Hematopoietic multipotent progenitor cell (in vitro differentiated cells): ENCODE measurements at regions not wholly inside any gene's neighbourhood (a gene's known extent, or its start where the extent isn't known, plus 50 kb on each side); places are given as distances from the start of the nearest gene placed in this dataset.
"Not testable (repeated sequence)": the region's sequence is repeated elsewhere in the genome, so short reads cannot be mapped to it uniquely, and the experiment has no call there.

ENCODE experiments used
- DNase-seq, 3 donors: peaks; one replicate each; pipeline ENCODE4 v3.0.0-alpha.2; 2011 to 2015; ENCODE audit warnings: low read depth in 2 of 3, low spot score in 2 of 3

DNA sequence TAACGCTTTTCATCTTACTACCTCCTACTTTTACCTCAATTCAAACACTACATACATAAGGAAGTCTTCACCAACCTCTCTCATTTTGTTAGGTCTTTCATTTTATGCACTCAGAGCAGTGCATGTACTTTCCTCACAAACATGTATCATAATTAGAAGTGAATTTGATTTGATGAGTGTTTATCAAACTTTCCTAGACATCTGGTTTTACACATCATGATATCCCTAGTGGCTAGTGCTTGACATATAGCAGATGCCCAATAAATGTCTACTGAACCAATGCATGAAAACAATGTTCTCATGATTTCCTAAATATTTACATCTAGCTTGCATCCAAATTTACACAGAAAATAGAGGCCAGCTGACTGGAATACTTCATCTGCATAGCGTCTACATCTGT is 323.4 kb upstream of the KIF2B start:
- DNase-seq = no peak

DNA sequence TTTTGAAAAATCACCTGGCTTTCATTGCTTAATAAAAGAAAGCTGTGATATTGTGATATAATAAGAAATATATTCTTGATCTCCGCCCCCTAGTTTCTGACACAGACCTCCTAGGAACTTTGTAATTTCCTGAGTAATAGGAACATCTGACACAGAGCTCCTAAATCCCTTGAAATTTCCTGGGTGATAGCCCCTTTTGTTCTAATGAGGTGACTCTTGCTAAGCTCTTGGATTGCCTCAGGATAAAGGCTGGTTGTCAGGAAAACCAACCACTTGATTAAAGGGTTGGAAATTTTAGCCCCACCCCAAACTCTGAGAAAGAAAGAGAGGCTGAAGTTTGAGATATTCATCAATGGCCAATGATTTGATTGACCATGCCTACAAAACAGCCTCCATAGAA is 326.4 kb upstream of the KIF2B start:
- DNase-seq = no peak

DNA sequence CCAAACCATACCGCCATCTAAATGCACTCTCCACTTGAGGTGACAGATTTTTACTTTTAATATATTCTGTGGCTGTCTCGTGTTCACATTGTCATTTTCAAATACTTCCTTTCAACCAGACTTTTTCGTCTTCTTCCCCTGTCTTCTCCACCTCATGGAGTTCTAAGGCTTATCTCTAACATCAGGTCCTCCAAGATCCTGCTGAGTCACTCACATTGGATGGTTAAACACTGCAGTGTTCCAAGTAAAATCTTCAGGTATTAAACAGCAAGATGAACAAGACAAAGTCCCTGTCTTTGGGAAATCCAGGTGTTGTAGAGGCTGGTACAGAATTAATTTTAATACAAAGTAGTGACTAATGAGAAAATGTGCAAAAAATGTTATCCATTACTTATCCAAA is 330.2 kb upstream of the KIF2B start:
- DNase-seq = no peak

DNA sequence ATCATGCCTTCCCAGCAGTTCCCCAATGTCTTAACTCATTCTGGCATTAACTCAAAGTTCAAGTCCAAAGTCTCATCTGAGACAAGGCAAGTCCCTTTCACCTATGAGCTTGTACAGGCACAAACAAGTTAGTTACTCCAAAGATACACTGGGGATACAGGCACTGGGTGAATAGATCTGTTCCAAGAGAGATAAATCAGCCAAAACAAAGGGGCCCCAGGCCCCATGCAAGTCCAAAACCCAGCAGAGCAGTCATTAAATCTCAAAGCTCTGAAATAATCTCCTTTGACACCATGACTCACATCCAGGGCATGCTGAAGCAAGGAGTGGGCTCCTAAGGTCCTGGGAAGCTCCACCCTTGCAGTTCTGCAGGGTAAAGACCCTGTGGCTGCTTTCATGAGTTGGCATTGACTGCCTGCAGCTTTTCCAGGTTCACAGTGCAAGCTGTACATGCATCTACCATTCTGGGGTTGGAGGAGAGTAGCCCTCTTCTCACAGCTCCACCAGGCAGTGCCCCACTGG is 332.2 kb upstream of the KIF2B start:
- DNase-seq = no peak

DNA sequence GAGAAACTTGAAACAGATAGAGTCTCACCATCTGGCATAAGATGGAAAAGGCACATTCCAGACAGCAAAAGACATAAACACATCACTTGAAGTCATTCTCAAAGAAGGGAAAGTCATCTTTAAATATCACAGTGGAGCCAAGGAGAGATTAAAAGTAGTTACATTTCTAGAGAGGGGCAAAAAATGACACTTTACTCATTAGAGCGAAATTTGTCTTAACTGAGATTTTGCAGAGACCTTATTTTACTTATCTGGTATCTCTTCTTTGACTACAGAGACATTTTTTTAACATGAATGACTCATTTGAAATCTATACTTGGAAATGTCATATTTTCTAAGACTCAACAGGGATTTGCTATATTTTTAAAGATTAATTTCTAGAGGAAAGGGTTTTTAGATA is 339.0 kb upstream of the KIF2B start:
- no peak for DNase-seq

DNA sequence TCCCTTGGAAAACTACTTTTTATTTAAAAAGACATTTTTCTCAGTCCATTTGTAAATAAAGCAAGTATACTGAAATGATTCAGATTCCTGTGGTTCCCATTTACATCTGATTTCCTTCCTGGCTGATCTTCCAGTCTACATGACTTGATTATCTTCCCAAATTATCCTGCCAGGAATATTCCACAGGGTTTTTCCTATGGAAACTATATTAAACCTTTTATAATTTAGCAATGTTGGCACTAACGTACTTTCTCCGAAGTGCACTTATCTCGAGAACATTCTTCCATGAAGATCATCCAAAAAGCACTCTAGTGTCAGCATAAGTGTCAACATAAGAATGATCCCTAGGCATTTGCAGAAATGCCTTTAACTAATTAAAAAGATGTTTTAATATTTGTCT is 347.7 kb upstream of the KIF2B start:
- no peak for DNase-seq

DNA sequence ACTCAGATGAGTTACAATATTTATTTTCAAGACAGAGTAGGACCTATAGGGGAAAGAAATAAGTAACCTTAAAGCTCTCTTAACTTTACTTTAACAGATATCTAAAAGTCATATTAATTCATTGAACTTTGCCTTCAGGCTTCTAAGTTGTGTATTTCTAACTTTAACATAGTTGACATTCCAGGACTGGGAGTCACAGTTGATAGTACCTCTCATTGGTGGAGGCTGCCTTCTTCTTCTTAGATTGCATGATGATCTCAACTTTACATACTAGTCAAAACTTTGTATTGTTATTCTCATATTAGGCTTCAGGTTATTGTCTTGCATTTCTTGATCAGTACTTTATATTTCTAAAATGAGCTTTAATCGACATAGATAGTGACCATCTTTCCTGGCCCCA is 350.1 kb upstream of the KIF2B start:
- DNase-seq = no peak

DNA sequence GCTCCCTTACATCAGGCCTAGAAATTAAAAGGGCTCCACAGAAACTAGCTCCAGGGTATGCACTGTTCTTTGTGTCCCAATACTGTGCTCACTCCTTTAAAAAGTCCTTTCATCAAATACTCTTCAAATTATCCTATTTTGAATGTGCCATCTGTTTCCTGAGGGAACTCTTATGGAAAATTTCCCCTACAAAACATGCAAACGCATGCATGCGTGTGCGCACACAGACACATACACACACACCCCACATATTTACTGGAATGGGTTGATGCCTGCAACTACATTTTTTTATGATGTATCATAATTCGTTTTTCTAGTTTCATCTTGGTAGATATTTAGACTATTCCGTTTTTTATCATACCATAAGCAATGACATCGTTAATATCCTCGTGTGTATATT is 351.2 kb upstream of the KIF2B start:
- no peak for DNase-seq

DNA sequence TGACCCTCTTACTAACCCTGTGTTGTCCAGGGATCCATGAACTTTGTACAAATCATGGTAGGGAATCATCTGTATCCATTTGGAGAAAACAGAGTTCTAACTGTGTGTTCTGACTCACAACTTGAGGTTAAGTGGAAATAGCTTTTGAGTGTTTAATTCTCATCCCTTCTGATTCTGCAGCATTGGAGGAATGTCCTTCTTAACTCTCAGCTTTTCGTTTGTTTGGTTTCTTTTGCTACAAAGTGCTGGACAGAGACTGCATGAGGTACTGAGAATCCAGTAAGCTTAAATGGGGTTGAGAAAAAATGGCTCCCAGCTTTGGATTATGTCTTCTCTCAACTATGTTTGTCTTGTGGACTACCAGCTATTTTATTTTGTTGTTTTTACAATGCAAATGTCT is 352.1 kb upstream of the KIF2B start:
- DNase-seq = no peak

DNA sequence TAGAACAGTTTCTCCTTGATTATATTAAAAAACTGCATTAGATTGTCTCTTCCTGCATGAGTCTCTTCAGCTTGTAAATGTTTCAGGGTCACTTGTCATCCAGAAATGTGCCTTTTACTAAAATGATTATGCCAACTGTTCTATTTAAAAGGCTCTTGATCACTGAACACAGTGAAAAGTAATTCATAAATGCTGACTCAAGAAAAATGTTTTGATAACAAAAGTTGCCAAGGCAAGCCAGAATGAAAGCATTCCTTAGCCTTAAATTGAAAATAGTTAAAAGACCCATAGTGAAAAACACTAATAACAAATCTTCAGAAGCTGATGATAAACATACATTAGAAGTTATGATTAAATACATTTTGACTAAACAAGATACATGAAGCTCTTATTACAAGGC is 356.0 kb upstream of the KIF2B start:
- no peak for DNase-seq

DNA sequence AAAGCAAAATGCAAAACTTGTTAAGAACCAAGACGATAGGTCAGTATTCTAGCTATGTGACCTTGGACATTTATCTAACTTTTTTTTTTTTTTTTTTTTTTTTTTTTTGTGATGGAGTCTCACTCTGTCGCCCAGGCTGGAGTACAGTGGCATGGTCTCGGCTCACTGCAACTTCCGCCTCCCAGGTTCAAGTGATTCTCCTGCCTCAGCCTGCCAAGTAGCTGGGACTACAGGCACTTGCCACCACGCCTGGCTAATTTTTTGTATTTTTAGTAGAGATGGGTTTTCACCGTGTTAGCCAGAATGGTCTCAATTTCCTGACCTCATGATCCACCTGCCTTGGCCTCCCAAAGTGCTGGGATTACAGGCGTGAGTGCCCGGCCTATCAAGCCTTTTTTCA is 358.3 kb upstream of the KIF2B start:
- DNase-seq = not testable (repeated sequence)

DNA sequence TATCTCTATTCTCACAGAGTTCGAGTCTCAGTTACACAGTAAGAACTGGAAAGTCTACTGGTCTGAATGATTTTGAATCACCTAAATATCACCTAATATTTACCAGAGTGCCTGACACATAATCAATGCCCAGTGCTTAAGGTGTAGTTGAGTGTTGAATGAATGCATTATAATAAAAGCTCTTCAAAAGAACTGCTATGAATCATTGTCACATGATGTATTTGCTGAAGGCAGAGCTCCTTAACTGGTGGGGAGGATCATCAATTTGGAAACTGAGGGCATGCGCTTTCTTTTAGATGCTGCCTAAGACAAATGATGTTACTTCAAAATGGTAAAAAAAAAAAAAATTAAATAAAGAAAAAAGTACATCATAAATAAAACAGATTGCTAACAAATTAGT is 359.4 kb upstream of the KIF2B start:
- DNase-seq = no peak

DNA sequence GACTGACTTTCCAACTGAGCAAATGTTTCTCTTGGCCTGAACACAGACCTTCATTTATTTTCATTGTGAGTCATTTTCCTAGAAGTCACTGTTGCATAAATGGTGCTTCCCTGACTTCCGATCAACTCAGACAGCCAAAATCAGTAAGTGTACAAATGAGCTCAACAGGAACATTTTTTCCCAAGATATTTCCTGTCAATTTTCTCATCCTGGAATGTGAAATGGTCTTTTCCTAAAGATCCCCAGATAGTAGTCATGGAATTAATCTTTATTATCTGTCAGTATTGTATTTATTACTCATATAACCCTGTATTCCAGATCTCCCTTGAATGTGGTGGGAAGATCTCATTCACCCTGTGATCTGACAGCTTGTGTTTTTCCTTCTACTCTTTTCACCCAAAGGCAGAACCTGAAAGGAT is 360.3 kb upstream of the KIF2B start:
- no peak for DNase-seq

DNA sequence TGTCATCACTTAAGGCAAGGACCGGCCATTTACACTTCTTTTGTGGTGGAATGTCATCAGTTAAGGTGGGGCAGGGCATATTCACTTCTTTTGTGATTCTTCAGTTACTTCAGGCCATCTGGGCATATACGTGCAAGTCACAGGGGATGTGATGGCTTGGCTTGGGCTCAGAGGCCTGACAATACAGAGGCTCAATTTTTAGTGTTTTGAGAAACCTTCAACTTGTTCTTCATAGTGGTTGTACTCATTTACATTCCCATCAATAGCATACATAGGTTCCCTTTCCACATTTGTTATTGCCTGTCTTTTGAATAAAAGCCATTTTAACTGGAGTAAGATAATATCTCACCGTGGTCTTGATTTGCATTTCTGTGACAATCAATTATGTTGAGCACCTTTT is 366.8 kb upstream of the KIF2B start:
- DNase-seq = not testable (repeated sequence)

DNA sequence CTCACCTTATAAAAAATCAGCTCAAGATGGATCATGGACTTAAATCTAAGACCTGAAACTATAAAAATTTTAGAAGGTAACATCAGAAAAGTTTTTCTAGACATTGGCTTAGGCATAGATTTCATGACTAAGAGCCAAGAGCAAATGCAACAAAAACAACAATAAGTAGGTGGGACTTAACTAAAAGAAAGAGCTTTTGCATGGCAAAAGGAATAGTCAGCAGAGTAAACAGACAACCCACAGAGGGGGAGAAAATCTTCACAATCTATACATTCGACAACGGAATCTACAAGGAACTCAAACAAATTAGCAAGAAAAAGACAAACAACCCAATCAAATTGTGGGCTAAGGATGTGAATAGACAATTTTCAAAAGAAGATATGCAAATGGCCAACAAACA is 368.4 kb upstream of the KIF2B start:
- no peak for DNase-seq

DNA sequence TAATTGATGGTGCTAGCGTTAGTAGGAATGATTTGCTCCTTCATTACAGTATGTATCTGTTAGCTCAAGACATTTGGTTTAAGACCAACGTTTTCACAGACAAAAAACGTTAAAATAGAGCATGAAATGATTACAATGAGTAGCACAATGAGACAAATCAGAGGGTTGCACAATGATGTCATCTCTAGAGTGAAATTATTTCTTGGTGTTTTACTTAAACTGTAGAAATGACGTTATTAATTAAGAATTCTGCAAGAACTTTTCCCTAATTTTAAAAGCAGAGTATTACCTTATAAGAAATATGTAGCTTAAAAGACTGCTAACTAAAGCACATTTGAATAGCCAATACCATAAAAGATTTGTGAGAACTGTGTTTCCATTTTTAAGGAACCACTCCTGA is 373.4 kb upstream of the KIF2B start:
- DNase-seq = no peak

DNA sequence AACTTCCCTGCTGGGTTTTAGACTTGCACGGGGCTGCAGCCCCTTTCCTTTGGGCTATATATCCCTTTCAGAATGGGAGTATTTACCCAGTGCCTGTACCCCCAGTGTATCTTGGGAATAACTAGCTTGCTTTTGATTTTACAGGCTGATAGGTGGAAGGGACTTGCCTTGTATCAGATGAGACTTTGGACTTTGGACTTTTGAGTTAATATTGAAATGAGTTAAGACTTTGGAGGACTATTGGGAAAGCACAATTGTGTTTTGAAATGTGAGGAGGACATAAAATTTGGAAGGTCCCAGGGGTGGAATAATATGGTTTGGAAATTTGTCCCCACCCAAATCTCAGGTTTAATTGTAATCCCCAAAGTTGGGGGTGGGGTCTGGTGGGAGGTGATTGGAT is 393.8 kb upstream of the KIF2B start:
- no peak for DNase-seq

DNA sequence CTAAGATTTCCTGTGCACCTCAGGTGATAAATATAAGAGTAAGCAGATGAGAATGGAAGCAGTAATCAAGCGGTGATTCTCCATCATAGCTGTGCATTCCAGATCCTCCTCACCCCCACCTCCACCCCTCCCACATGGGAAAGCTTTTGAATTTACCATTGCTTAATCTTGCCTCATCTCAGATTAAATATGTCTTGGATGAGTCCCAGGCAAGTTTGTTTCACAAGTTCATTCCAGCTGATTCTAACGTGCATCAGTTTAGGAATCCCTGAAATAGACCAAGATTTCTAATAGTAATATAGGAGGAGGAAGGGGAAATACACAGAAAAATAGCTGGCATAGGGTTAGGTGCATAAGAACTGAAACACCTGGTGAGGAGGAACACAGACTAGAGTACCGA is 396.2 kb upstream of the KIF2B start:
- DNase-seq = no peak

DNA sequence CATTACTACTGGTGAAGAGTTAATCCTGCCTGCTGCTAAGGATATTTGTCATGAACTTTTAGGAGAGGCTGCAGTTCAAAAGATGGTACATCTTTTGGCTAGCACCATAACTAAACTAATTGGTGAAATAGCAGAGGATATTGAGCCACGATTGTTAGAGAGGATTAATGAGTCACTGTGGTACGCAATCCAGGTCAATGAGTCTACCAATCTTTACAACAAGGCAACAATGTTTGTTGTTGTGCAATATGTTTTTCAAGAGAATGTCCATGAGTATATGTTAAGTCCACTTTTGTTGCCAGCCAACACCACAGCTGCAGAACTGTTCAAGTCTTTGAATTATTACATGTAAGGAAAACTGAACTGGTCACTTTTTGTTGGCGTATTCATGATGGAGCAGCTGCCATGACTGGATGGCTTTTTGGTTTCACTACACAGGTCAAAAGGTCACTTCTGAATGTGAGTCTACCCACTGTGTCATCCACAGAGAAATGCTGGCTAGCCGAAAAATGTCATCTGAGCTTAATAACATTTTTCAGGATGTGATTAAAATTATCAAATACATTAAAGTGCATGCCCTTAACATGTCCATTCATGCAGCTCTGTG is 402.6 kb upstream of the KIF2B start:
- no peak for DNase-seq

DNA sequence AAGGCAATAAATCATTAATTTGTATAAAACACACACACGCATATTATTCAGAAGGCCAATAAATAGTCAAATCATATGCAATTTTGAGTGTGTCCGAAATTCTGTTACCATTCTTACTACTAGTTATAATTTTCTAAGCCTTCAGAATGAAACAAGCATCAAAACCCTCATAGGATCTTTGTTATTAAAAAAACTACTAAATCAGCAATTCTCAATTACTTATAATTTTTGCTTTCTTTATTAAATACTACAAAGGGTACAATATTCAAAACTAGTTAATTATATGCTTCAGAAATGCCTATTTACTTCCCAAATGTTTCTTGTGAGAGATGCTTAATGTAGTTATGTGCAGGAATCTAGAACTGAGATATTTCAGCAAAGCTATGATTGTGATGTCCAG is 413.1 kb upstream of the KIF2B start:
- no peak for DNase-seq

DNA sequence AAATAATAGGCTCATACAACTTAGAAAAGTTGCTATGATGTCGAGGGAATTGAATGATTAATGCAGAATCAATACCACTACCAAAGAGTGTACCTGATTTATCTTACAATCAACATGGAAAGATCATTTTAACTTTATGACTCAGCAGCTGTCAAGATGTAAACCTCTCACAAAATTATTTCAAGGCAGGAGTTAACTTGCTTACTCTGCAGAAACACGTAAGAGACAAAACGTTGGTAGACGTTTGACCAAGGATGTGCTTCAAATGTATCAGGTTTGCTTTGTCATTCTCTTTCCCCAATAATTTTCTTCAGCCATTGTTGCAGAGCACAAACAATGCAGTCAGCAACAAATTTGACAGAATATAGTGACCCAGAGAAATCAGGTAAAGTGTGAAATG is 415.8 kb upstream of the KIF2B start:
- DNase-seq = no peak

DNA sequence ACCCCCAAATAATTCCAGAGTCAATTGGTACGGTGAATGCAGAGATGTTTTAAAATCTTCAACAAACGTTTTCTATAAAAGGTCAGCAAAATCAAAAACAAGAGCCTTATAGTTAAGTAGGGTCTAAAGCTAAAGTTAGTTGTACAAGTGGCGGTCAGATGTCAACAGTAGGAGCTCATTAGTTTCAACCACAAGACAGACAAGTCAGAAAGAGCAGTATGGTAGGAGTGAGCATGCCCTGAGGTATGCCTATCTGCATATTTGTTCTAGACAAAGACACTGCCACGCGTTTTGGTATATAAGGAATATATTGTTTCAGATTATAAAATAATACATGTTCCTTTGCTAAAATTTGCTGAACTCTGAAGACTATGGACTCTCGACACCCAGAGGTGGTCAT is 431.5 kb upstream of the KIF2B start:
- DNase-seq = no peak

DNA sequence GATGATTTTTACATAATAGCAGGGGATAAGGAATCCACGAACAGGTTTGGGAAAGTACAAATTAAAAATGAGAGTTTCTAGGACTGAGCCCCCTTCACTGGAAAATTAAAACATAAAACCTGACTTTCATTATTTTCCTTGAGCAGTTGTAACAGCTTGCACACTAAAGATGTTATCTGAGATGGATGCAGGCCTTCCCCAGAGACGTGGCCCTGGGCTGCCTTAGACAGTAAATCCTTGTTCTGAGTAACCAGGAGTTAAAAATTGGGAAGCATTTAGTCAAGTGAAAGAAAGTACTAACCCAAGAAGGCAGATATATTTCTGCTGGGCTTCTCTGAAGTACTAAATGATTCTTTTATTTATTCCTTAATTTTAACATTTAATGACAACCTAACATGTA is 432.2 kb upstream of the KIF2B start:
- DNase-seq = no peak
